ENCODE measurements at regions not wholly inside any gene's neighbourhood (a gene's known extent, or its start where the extent isn't known, plus 50 kb on each side); places are given as distances from the start of the nearest gene placed in this dataset.

- no peak overlapping the region for H2AFZ ChIP-seq (ENCODE audit: low read depth, low read length)
- H3K4me2 ChIP-seq (ENCODE audit: low read length) = no peak overlapping the region
Observed at GRCh38 chr1:187734427-187734826, 905.7 kb downstream of the PLA2G4A start.

GRCh38 chr1:187744665-187745064 is 915.9 kb downstream of the PLA2G4A start:
- H3K4me2 ChIP-seq (ENCODE audit: low read length) = no peak overlapping the region
- H2AFZ ChIP-seq (ENCODE audit: low read depth, low read length) = no peak overlapping the region
- no peaks in the 10 kb centered on the region for H3K9me3 ChIP-seq (ENCODE audit: low read length)

More at GRCh38 chr1:187734427-187734826, 905.7 kb downstream of the PLA2G4A start:
- Histone ChIP-seq H3K79me2 (replicated peaks; ENCODE audit: insufficient read depth, low read length) (no peaks in the 10 kb centered on the region), H3K9me3 (ENCODE audit: low read length) (no peaks in the 10 kb centered on the region), H3K9me2 (ENCODE audit: insufficient read depth, low read length) (no peaks in the 10 kb centered on the region), H3K36me3 (ENCODE audit: insufficient read depth, low read length) (no peaks in the 10 kb centered on the region), H3K4me3 (ENCODE audit: low read length) (no peak overlapping the region), H3F3A (ENCODE audit: insufficient read depth, low read length, poor library complexity, severe bottlenecking) (no peaks in the 10 kb centered on the region), H3K27me3 (ENCODE audit: insufficient read depth, low read depth, low read length) (no peaks in the 10 kb centered on the region), H3K9ac (ENCODE audit: low read length) (no peak overlapping the region), H4K20me1 (ENCODE audit: insufficient read depth) (no peaks in the 10 kb centered on the region), H3K27ac (ENCODE audit: low read length) (no peak overlapping the region)
- no peak for TF ChIP-seq CTCF (IDR thresholded peaks at IDR 0.05; ENCODE audit: poor library complexity, severe bottlenecking)
- no peak for TF ChIP-seq REST (IDR thresholded peaks at IDR 0.05; ENCODE audit: borderline replicate concordance)
- no peak for TF ChIP-seq RAD21 (conservative IDR thresholded peaks at IDR 0.05)
- no peak for TF ChIP-seq EZH2 (IDR thresholded peaks at IDR 0.05; ENCODE audit: borderline replicate concordance, insufficient read depth, low read length, poor library complexity, severe bottlenecking)
- TF ChIP-seq TAF1 (IDR thresholded peaks at IDR 0.05; ENCODE audit: low read depth) = no peak
- TF ChIP-seq SMC3 (conservative IDR thresholded peaks at IDR 0.05; ENCODE audit: poor library complexity) = no peak
- no peak for TF ChIP-seq EP300 (conservative IDR thresholded peaks at IDR 0.05; ENCODE audit: poor library complexity, severe bottlenecking)
- TF ChIP-seq MXI1 (conservative IDR thresholded peaks at IDR 0.05; ENCODE audit: poor library complexity, severe bottlenecking) = no peak
- TF ChIP-seq POLR2AphosphoS5 (IDR thresholded peaks at IDR 0.05) = no peak

More at GRCh38 chr1:187744665-187745064, 915.9 kb downstream of the PLA2G4A start:
- TF ChIP-seq TAF1 (IDR thresholded peaks at IDR 0.05; ENCODE audit: low read depth) (no peak), EZH2 (IDR thresholded peaks at IDR 0.05; ENCODE audit: borderline replicate concordance, insufficient read depth, low read length, poor library complexity, severe bottlenecking) (no peak), RAD21 (conservative IDR thresholded peaks at IDR 0.05) (no peak), SMC3 (conservative IDR thresholded peaks at IDR 0.05; ENCODE audit: poor library complexity) (no peak), MXI1 (conservative IDR thresholded peaks at IDR 0.05; ENCODE audit: poor library complexity, severe bottlenecking) (no peak), EP300 (conservative IDR thresholded peaks at IDR 0.05; ENCODE audit: poor library complexity, severe bottlenecking) (no peak), CTCF (IDR thresholded peaks at IDR 0.05; ENCODE audit: poor library complexity, severe bottlenecking) (no peak)
- Histone ChIP-seq H3K79me2 (replicated peaks; ENCODE audit: insufficient read depth, low read length) (no peaks in the 10 kb centered on the region), H3K27me3 (ENCODE audit: insufficient read depth, low read depth, low read length) (no peaks in the 10 kb centered on the region), H3K4me3 (ENCODE audit: low read length) (no peak overlapping the region), H3K27ac (ENCODE audit: low read length) (no peak overlapping the region), H3K36me3 (ENCODE audit: insufficient read depth, low read length) (no peaks in the 10 kb centered on the region), H4K20me1 (ENCODE audit: insufficient read depth) (no peaks in the 10 kb centered on the region), H3F3A (ENCODE audit: insufficient read depth, low read length, poor library complexity, severe bottlenecking) (no peaks in the 10 kb centered on the region), H3K9me2 (ENCODE audit: insufficient read depth, low read length) (no peaks in the 10 kb centered on the region), H3K9ac (ENCODE audit: low read length) (no peak overlapping the region)
